ENCODE measurements at regions not wholly inside any gene's neighbourhood (a gene's known extent, or its start where the extent isn't known, plus 50 kb on each side); places are given as distances from the start of the nearest gene placed in this dataset.

GRCh38 chr5:72698481-72698880 lies 118.0 kb upstream of the TNPO1 start:
- Mint-ChIP-seq H3K9me3 (ENCODE audit: low read depth, unreplicated experiment) (no peaks in the 10 kb centered on the region), H3K4me3 (ENCODE audit: low read depth, unreplicated experiment) (no peak overlapping the region), H3K4me1 (ENCODE audit: low read depth, unreplicated experiment) (no peaks in the 10 kb centered on the region), H3K27me3 (ENCODE audit: unreplicated experiment) (peaks cover 12% of the 10 kb centered on the region), H3K27ac (ENCODE audit: unreplicated experiment) (no peak overlapping the region), H3K36me3 (ENCODE audit: insufficient read depth, unreplicated experiment) (no peaks in the 10 kb centered on the region)
- intact Hi-C loops (cut with micrococcal nuclease; ENCODE audit: unreplicated experiment): no loop called here
- CTCF ChIA-PET: no interaction called here
- TF ChIP-seq, protein P1, sequence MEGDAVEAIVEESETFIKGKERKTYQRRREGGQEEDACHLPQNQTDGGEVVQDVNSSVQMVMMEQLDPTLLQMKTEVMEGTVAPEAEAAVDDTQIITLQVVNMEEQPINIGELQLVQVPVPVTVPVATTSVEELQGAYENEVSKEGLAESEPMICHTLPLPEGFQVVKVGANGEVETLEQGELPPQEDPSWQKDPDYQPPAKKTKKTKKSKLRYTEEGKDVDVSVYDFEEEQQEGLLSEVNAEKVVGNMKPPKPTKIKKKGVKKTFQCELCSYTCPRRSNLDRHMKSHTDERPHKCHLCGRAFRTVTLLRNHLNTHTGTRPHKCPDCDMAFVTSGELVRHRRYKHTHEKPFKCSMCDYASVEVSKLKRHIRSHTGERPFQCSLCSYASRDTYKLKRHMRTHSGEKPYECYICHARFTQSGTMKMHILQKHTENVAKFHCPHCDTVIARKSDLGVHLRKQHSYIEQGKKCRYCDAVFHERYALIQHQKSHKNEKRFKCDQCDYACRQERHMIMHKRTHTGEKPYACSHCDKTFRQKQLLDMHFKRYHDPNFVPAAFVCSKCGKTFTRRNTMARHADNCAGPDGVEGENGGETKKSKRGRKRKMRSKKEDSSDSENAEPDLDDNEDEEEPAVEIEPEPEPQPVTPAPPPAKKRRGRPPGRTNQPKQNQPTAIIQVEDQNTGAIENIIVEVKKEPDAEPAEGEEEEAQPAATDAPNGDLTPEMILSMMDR (IDR thresholded peaks at IDR 0.05; ENCODE audit: unreplicated experiment): no peak
- no peak for DNase-seq
- no TSS peak for BruUV-seq (replicated peaks)

GRCh38 chr5:72697622-72698021 lies 118.8 kb upstream of the TNPO1 start:
- BruUV-seq (replicated peaks): no TSS peak

DNA sequence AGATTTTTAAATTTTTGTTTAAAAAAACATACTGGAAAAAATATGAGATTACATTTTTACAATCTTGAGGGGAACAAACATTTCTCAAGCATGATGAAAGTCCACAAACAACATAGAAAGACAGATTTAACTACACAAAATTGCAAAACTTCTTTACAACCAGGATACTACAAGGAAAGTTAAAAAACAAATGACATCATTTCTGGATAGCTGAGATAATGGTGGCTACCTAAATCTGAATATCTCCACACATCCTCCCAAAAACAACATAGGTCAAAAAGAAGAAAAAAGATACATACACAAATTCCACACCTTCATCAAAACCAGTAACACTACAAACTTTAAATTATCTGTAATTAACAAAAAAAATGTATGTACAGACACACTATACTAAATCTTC lies 120.8 kb upstream of the TNPO1 start:
- Mint-ChIP-seq H3K9me3 (ENCODE audit: low read depth, unreplicated experiment) (no peaks in the 10 kb centered on the region), H3K27ac (ENCODE audit: unreplicated experiment) (no peak overlapping the region), H3K36me3 (ENCODE audit: insufficient read depth, unreplicated experiment) (no peaks in the 10 kb centered on the region), H3K27me3 (ENCODE audit: unreplicated experiment) (peaks cover 28% of the 10 kb centered on the region), H3K4me3 (ENCODE audit: low read depth, unreplicated experiment) (no peak overlapping the region), H3K4me1 (ENCODE audit: low read depth, unreplicated experiment) (no peaks in the 10 kb centered on the region)
- no TSS peak for BruUV-seq (replicated peaks)
- no peak for DNase-seq
- intact Hi-C loops (cut with micrococcal nuclease; ENCODE audit: unreplicated experiment): no loop called here
- CTCF ChIA-PET: no interaction called here
- TF ChIP-seq, protein P1 (IDR thresholded peaks at IDR 0.05; ENCODE audit: unreplicated experiment): no peak

More at GRCh38 chr5:72697622-72698021, 118.8 kb upstream of the TNPO1 start:
- Mint-ChIP-seq H3K36me3 (ENCODE audit: insufficient read depth, unreplicated experiment) (no peaks in the 10 kb centered on the region), H3K27me3 (ENCODE audit: unreplicated experiment) (peaks cover 21% of the 10 kb centered on the region), H3K27ac (ENCODE audit: unreplicated experiment) (no peak overlapping the region), H3K4me1 (ENCODE audit: low read depth, unreplicated experiment) (no peaks in the 10 kb centered on the region), H3K4me3 (ENCODE audit: low read depth, unreplicated experiment) (no peak overlapping the region), H3K9me3 (ENCODE audit: low read depth, unreplicated experiment) (no peaks in the 10 kb centered on the region)
- no peak for DNase-seq
- intact Hi-C loops (cut with micrococcal nuclease; ENCODE audit: unreplicated experiment): no loop called here
- TF ChIP-seq, protein P1 (IDR thresholded peaks at IDR 0.05; ENCODE audit: unreplicated experiment): no peak
- CTCF ChIA-PET: no interaction called here

GRCh38 chr5:72694856-72695255 lies 121.6 kb upstream of the TNPO1 start:
- Mint-ChIP-seq H3K4me3 (ENCODE audit: low read depth, unreplicated experiment) (no peak overlapping the region), H3K4me1 (ENCODE audit: low read depth, unreplicated experiment) (no peaks in the 10 kb centered on the region), H3K36me3 (ENCODE audit: insufficient read depth, unreplicated experiment) (no peaks in the 10 kb centered on the region), H3K27me3 (ENCODE audit: unreplicated experiment) (peaks cover 36% of the 10 kb centered on the region), H3K27ac (ENCODE audit: unreplicated experiment) (no peak overlapping the region), H3K9me3 (ENCODE audit: low read depth, unreplicated experiment) (no peaks in the 10 kb centered on the region)
- CTCF ChIA-PET: no interaction called here
- BruUV-seq (replicated peaks): no TSS peak
- intact Hi-C loops (cut with micrococcal nuclease; ENCODE audit: unreplicated experiment): no loop called here
- no peak for DNase-seq
- TF ChIP-seq, protein P1 (IDR thresholded peaks at IDR 0.05; ENCODE audit: unreplicated experiment): no peak
